ENCODE measurements at regions not wholly inside any gene's neighbourhood (a gene's known extent, or its start where the extent isn't known, plus 50 kb on each side); places are given as distances from the start of the nearest gene placed in this dataset.

DNA sequence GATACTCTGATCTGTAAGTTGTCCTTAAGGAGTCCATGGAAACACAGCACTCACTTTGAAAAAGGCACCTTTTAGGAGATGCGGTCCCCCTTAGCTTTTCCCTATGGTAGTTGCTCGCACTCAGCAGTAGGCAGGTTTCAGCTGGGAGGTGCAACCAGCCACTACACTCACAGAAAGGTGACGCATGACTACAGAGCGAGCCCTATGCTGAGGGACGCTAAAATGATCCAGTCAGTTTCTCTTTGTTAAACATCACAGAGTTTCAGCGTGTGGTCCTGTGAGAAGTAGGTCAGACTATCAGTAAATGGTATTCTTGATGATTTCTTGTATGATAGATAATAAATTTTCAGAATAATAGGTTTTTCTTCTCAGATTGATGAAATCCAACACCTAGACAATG, 362.7 kb upstream of the MIR17HG start:
- TF ChIP-seq POLR2AphosphoS5 (IDR thresholded peaks at IDR 0.05; ENCODE audit: low read depth, low read length) (no peak), POLR2A (IDR thresholded peaks at IDR 0.05; ENCODE audit: low read depth, low read length) (no peak)

Measured in GM12892 (cell line).